HUES64 (cell line): ENCODE measurements at regions not wholly inside any gene's neighbourhood (a gene's known extent, or its start where the extent isn't known, plus 50 kb on each side); places are given as distances from the start of the nearest gene placed in this dataset.

Experiments
- H3K27ac ChIP-seq: 2 replicates; pipeline ENCODE4 v1.7.0; 2013; ENCODE audit warnings: low read depth, low read length, inconsistent platforms
- H3K27me3 ChIP-seq: 2 replicates; pipeline ENCODE4 v1.6.1; 2013; ENCODE audit warnings: mild to moderate bottlenecking, low read length; ENCODE audit not compliant: insufficient read depth
- H3K36me3 ChIP-seq: 2 replicates; pipeline ENCODE4 v1.6.1; 2013; ENCODE audit warnings: mild to moderate bottlenecking, low read length; ENCODE audit not compliant: insufficient read depth
- H3K4me1 ChIP-seq: 2 replicates; pipeline ENCODE4 v1.6.1; 2013; ENCODE audit warnings: mild to moderate bottlenecking, low read length, moderate library complexity; ENCODE audit not compliant: insufficient read depth
- H3K4me3 ChIP-seq: 2 replicates; pipeline ENCODE4 v1.5.1; 2013; ENCODE audit warnings: mild to moderate bottlenecking, low read length, moderate library complexity
- H3K9ac ChIP-seq: 2 replicates; pipeline ENCODE4 v1.6.1; 2013; ENCODE audit warnings: mild to moderate bottlenecking, low read depth, low read length
- H3K9me3 ChIP-seq: 2 replicates; pipeline ENCODE4 v1.6.1; 2013; ENCODE audit warnings: low read depth, low read length; ENCODE audit not compliant: insufficient read depth
- WGBS: fragments of 150-250, 120-280 bp; methylation state at CpG from one replicate; pipeline ENCODE4 v1.1.7; 2013; ENCODE audit warnings: missing lambda C conversion rate; 5-methylcytosine and 5-hydroxymethylcytosine counted together

DNA sequence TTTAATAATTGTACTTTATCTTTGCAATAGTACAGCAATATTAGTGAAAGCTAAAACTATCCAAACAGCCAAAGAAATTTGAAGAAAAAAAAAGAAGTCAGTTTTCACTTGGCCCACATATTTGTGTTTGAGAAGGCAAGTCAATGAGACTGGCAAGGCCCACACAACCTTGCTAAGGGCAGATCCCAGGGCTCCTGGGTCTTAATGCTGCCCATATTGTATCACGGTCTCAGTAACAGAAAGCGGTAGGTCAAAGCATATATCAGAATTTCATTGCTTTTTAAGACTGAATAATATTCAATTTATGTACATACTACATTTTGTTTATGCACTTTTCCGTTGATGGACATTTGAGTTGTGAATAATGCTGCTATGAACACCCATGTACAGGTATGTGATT lies 262.0 kb upstream of the TOPAZ1 start:
- Histone ChIP-seq H3K4me1 (peaks cover 28% of the 10 kb centered on the region), H3K36me3 (no peaks in the 10 kb centered on the region), H3K27me3 (no peaks in the 10 kb centered on the region), H3K4me3 (no peak overlapping the region), H3K27ac (no peak overlapping the region), H3K9me3 (no peaks in the 10 kb centered on the region), H3K9ac (no peak overlapping the region)
- WGBS, result 97% methylated on average over 3 of the region's 3 CpGs

DNA sequence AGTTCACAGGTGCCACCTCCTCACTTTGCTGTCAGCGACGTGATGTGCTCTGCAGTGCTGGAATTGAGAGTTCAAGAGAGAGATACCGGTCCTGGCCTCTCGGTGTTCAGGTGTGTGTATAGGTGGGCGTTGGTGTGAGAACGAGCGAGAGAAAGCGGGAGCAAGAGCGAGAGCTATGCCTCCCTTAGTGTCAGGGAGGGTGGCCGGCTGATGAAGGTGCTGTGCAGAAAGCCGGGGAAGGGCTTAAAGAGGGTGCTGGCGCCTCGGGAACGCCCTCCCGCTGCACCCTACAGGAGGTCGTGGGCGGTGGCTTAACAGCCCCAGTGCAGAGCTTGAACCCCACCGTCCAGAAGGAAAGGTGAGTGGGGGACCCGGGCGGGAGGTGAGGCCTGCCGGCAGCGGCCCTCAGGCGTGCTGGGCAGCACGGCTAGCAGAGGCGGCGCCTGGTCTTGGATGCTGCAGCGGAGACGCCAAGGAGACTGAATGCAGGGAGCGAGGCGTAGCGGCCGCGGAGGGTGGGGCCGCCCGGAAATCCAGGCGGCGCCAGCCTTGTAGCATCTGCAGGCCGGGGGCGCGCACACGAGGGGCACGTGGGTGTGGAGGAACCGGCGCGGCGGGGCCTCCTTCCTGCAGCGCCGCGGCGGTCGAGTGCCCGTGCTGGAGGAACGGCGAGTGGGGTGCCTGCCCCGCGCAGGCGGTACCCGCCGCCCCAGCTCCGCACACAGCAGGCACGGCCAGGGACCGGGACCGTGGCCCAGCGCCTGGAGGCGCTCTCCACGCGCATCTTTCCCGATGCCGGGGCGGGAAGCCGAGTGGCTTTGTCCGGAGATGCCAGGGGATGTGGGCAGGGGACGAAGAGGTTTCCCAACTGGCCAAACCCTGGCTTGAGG lies 246.8 kb upstream of the TOPAZ1 start:
- Histone ChIP-seq H3K27me3 (peaks cover 80% of the 10 kb centered on the region), H3K36me3 (no peaks in the 10 kb centered on the region), H3K9me3 (peaks cover 7% of the 10 kb centered on the region; the same call in 1 of the 2 replicates), H3K4me3 (peak overlapping the region; percentile 68), H3K27ac (no peak overlapping the region), H3K9ac (no peak overlapping the region), H3K4me1 (peaks cover 2% of the 10 kb centered on the region; the same call in 1 of the 2 replicates)
- WGBS, result 1% methylated on average over 73 of the region's 73 CpGs

- H3K27ac ChIP-seq, result no peak overlapping the region
- peaks cover 88% of the 10 kb centered on the region for H3K27me3 ChIP-seq
- H3K4me3 ChIP-seq, result peak overlapping the region; percentile 68
- no peaks in the 10 kb centered on the region for H3K36me3 ChIP-seq
- H3K4me1 ChIP-seq, result peaks cover 2% of the 10 kb centered on the region; the same call in 1 of the 2 replicates
- WGBS, result under 1% methylated on average over 58 of the region's 58 CpGs
- peaks cover 7% of the 10 kb centered on the region; the same call in 1 of the 2 replicates for H3K9me3 ChIP-seq
- H3K9ac ChIP-seq, result no peak overlapping the region
Observed at GRCh38 chr3:43995547-43996378, 245.9 kb upstream of the TOPAZ1 start.

DNA sequence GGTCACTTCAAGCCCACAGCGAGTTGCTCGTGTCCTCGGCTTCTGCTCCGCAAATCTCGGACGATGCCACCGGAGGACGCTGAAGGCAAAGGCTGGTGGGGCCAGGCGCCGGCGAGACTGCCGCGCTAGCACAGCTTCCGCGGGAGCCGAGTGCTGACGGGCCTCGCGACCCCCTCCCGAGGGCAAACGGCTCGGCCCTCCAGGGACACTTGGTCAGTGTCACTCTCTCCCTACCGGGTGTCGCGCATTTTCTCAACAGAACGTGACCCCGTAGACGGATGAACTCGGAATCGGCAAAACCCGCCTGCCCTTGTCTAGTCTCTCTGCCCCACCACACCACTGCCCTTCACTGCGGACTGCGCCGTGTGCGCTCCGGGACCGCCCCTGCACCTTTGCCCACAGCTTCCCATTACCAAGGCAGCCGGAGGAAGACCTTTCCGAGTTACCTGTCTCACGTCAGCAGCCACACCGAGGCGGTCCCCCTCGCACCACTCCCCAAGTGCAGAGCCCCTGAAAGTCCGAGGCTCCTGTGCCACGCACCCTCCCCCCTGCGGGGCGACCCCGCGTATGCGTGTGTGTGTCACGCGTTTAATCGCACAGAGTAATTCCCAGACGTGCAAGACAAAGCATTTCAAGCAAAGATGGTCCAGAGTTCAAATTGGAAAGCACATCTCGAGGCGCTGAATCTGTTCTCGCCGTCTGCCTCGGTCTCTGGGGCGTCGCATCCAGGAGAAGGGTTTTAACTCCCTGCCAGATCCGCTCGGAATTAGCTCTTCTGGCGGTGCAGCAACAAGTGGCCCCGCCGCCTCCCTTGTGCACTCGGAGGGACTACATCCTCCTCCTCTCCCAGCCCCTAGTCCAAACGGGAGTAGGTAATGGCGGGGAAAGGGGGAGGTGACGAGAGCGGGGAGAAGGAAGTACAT lies 245.0 kb upstream of the TOPAZ1 start:
- WGBS, result under 1% methylated on average over 64 of the region's 71 CpGs
- no peak overlapping the region for H3K27ac ChIP-seq
- peaks cover 2% of the 10 kb centered on the region; the same call in 1 of the 2 replicates for H3K4me1 ChIP-seq
- no peak overlapping the region for H3K9ac ChIP-seq
- H3K4me3 ChIP-seq, result peak overlapping the region; percentile 68
- peaks cover 3% of the 10 kb centered on the region; the same call in 1 of the 2 replicates for H3K9me3 ChIP-seq
- H3K36me3 ChIP-seq, result no peaks in the 10 kb centered on the region
- H3K27me3 ChIP-seq, result peaks cover 95% of the 10 kb centered on the region

DNA sequence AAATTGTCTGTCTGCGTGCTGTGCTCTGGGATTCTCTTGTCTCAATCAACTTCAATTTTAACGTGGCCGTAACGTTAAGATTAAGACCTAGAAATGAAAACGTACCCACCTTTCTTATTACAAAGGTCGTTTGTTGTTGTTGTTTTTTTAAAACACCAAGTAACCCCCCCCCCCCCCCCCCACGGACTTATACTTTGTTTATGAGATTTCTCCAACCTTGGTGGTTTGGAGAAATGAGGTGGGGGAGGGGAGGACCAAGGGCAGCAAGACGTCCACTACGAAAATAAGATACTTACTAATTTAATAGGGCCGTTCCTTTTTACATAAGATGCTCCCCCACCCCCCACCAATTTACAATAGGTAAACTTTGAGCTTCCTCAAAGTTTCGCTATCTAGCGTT lies 244.4 kb upstream of the TOPAZ1 start:
- H3K36me3 ChIP-seq, result no peaks in the 10 kb centered on the region
- peaks cover 94% of the 10 kb centered on the region for H3K27me3 ChIP-seq
- peaks cover 3% of the 10 kb centered on the region; the same call in 1 of the 2 replicates for H3K9me3 ChIP-seq
- peak overlapping the region; percentile 68 for H3K4me3 ChIP-seq
- H3K4me1 ChIP-seq, result peaks cover 2% of the 10 kb centered on the region; the same call in 1 of the 2 replicates
- WGBS, result 3% methylated on average over 5 of the region's 12 CpGs
- peak overlapping the region; percentile 25; the same call in 1 of the 2 replicates for H3K9ac ChIP-seq
- H3K27ac ChIP-seq, result no peak overlapping the region

DNA sequence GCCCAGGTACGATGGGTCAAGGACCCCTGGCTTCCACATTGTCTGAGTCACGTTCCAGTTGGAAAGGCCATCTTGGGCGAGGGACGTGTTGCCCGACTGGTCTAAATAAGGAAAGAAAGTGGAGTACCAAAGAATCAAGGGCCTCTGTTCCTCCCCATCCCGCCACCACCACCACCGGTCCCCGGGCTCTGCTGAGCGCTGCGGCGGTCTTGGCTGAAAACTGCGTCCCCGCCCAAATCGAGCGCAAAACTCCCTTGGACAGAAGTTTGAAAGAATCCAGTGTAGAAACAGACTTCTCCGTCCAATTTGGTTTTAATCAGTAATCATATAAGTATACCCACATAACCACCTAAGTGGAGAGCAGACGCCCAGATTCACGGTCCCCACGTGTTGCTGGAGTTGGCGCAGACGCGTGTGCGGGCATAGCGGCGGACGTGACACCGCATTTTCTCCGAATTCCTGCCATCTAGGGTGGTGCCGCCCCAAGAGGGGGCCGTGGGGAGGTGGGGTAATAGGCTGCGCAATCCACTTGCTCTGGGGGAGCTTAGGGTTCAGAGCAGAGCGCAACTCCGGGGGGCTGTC lies 243.8 kb upstream of the TOPAZ1 start:
- peak overlapping the region; percentile 25; the same call in 1 of the 2 replicates for H3K9ac ChIP-seq
- under 1% methylated on average over 33 of the region's 33 CpGs for WGBS
- peaks cover 1% of the 10 kb centered on the region; the same call in 1 of the 2 replicates for H3K9me3 ChIP-seq
- peaks cover 2% of the 10 kb centered on the region; the same call in 1 of the 2 replicates for H3K4me1 ChIP-seq
- no peaks in the 10 kb centered on the region for H3K36me3 ChIP-seq
- H3K27me3 ChIP-seq, result peaks cover 92% of the 10 kb centered on the region
- peak overlapping the region; percentile 68 for H3K4me3 ChIP-seq
- H3K27ac ChIP-seq, result no peak overlapping the region

DNA sequence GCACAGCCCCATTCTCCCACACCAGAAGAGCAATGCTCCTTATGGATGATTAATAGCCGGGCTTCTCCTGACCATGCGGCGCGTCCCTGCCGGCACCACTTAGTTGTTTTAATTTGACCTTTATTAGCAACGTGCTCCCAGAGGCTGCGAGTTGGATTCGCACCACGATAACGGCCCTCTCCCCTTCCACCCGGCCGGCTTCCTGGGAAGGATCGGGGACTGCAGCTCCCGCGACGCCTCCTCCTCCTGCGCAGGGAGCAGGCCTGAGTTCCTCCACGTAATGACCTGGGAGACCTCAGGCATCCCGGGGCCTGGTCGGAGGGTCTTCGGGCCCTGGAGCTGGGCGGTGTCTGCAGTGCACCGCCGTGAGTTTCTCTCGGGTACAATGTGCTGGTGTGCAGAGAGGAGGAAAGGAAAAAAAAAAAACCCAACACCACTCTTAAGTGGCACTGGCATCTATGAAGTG lies 243.3 kb upstream of the TOPAZ1 start:
- WGBS, result under 1% methylated on average over 24 of the region's 25 CpGs
- no peaks in the 10 kb centered on the region for H3K9me3 ChIP-seq
- no peaks in the 10 kb centered on the region for H3K36me3 ChIP-seq
- H3K4me1 ChIP-seq, result peaks cover 2% of the 10 kb centered on the region; the same call in 1 of the 2 replicates
- no peak overlapping the region for H3K27ac ChIP-seq
- H3K9ac ChIP-seq, result peak overlapping the region; percentile 44; the same call in 1 of the 2 replicates
- H3K4me3 ChIP-seq, result peak overlapping the region; percentile 68
- peaks cover 87% of the 10 kb centered on the region for H3K27me3 ChIP-seq

- peak overlapping the region; percentile 68 for H3K4me3 ChIP-seq
- H3K27me3 ChIP-seq, result peaks cover 80% of the 10 kb centered on the region
- H3K27ac ChIP-seq, result no peak overlapping the region
- H3K36me3 ChIP-seq, result no peaks in the 10 kb centered on the region
- H3K9ac ChIP-seq, result peak overlapping the region; percentile 44
- WGBS, result 1% methylated on average over 93 of the region's 93 CpGs
- H3K4me1 ChIP-seq, result peaks cover 2% of the 10 kb centered on the region; the same call in 1 of the 2 replicates
- H3K9me3 ChIP-seq, result no peaks in the 10 kb centered on the region
Observed at GRCh38 chr3:43998836-43999727, 242.6 kb upstream of the TOPAZ1 start.

DNA sequence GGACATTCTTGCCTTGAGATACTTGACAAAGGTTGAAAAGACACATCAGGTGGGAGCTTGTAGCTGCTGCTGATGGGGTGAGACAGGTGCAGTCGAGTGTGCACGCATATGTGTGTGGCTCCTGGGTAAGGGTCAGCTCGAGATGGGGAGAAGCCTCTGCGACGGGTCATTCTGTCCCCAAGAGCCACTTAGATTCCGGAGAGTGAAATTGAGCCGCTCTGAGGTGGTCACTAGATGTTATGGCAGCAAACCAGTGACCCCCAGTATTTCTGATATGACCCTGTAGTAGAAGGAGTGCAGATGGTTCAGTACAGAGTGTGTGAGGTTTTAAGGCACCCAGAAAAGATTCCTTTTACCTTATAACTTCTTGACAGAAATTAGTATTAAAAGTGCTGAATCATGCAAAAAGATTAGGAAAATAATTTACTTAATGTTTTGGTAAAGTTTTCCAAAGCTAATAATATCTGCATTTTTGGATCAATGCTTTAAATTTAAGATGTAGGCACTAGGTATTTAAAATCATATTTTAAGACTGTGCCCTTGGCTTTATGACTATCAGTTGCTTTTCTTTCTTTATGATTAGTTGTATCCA lies 241.9 kb upstream of the TOPAZ1 start:
- no peak overlapping the region for H3K9ac ChIP-seq
- 0 out of 2 replicates have a peak, but pooled peaks cover 2% of the 10 kb centered on the region for H3K4me1 ChIP-seq
- no peak overlapping the region for H3K27ac ChIP-seq
- peaks cover 72% of the 10 kb centered on the region for H3K27me3 ChIP-seq
- H3K9me3 ChIP-seq, result no peaks in the 10 kb centered on the region
- no peaks in the 10 kb centered on the region for H3K36me3 ChIP-seq
- peak overlapping the region; percentile 68 for H3K4me3 ChIP-seq
- WGBS, result 56% methylated on average over 7 of the region's 7 CpGs
